Tibial nerve (tissue), 3 donors: ENCODE measurements at regions not wholly inside any gene's neighbourhood (a gene's known extent, or its start where the extent isn't known, plus 50 kb on each side); places are given as distances from the start of the nearest gene placed in this dataset.

Source experiments
- POLR2A ChIP-seq, 2 donors: fragments of 450-650 bp; IDR thresholded peaks; one replicate each; pipeline ENCODE4 v1.6.1; 2017; ENCODE audit warnings: antibody characterized with exemption in 2 of 2, mild to moderate bottlenecking in 2 of 2, moderate library complexity in 2 of 2
- TF ChIP-seq, protein P1 (sequence below), 5 experiments: fragments of 200-600 bp in 3 of 5; fragments of 450-650 bp in 2 of 5; sonication (generic) in 3 of 5; IDR thresholded peaks; one replicate each; pipeline ENCODE4 v1.5.1; 2016 to 2019; ENCODE audit warnings: antibody characterized with exemption in 5 of 5, mild to moderate bottlenecking in 3 of 5, moderate library complexity in 2 of 5

DNA sequence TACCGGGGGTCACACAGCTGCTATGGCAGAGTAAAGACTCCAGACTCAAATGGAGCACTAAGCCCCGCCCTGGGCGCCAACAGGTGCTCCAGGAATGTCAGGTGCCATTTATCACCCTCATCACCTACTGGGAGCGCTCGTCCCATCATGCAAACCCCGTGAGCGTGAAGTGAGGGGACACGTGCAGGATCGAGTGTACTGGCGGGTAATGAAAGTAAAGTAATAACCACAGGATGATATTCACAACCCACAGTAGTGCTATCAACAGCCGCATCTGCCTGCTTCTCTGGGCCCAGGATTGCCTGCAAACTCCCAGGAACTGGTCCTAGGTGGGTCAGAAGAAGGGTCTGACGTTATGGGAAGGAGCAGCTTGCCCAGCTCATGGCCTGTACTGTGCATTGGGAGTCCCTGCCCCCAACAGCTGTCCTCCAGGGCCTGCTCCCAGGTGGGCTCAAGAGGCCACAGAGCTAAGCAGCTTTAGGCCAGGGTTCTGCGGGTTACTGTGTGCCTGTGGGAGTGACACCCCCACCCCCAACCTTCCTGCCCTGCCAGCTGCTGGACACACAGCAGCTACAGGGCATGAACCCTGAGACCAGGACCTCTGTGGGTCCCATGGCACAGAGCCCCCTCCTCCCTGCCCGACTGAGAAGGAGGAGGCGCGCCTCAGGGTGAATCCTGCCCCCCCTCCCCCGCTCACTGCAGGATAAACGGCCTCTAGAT lies 120.5 kb upstream of the SULF2 start:
- TF ChIP-seq, protein P1, sequence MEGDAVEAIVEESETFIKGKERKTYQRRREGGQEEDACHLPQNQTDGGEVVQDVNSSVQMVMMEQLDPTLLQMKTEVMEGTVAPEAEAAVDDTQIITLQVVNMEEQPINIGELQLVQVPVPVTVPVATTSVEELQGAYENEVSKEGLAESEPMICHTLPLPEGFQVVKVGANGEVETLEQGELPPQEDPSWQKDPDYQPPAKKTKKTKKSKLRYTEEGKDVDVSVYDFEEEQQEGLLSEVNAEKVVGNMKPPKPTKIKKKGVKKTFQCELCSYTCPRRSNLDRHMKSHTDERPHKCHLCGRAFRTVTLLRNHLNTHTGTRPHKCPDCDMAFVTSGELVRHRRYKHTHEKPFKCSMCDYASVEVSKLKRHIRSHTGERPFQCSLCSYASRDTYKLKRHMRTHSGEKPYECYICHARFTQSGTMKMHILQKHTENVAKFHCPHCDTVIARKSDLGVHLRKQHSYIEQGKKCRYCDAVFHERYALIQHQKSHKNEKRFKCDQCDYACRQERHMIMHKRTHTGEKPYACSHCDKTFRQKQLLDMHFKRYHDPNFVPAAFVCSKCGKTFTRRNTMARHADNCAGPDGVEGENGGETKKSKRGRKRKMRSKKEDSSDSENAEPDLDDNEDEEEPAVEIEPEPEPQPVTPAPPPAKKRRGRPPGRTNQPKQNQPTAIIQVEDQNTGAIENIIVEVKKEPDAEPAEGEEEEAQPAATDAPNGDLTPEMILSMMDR (IDR thresholded peaks at IDR 0.05): no peak
- no peak for TF ChIP-seq POLR2A (IDR thresholded peaks at IDR 0.05)
